ENCODE measurements at regions not wholly inside any gene's neighbourhood (a gene's known extent, or its start where the extent isn't known, plus 50 kb on each side); places are given as distances from the start of the nearest gene placed in this dataset.

DNA sequence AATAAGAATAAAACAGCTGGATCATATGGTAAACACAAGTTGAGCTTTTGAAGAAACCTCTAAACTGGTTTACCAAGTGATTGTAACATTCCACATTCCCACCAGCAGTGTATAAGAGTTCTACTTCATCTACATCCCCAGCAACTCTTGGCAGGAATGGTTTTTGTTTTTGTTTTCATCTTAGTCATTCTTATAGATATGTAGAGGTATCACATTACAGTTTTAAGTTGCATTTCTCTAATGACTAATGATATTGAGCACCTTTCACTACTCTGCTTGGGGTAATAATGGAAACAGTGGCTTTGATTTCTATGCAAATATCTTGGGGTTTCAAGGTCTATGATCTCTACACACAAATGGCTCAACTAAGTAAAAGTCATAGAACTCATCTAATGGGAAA is 614.5 kb downstream of the TBC1D4 start:
- Mint-ChIP-seq H3K27me3 (no peaks in the 10 kb centered on the region), H3K9me3 (peaks cover 6% of the 10 kb centered on the region), H3K36me3 (ENCODE audit: low read depth) (no peaks in the 10 kb centered on the region), H3K4me1 (no peaks in the 10 kb centered on the region), H3K27ac (no peak overlapping the region), H3K4me3 (no peak overlapping the region)
- no peak for DNase-seq
- intact Hi-C loops (cut with micrococcal nuclease): no loop called here

GRCh38 chr13:74866101-74866500 is 615.9 kb downstream of the TBC1D4 start:
- Mint-ChIP-seq H3K4me3 (no peak overlapping the region), H3K27me3 (no peaks in the 10 kb centered on the region), H3K27ac (no peak overlapping the region), H3K4me1 (no peaks in the 10 kb centered on the region), H3K36me3 (ENCODE audit: low read depth) (no peaks in the 10 kb centered on the region), H3K9me3 (peaks cover 6% of the 10 kb centered on the region)
- intact Hi-C loops (cut with micrococcal nuclease): no loop called here
- no peak for DNase-seq

DNA sequence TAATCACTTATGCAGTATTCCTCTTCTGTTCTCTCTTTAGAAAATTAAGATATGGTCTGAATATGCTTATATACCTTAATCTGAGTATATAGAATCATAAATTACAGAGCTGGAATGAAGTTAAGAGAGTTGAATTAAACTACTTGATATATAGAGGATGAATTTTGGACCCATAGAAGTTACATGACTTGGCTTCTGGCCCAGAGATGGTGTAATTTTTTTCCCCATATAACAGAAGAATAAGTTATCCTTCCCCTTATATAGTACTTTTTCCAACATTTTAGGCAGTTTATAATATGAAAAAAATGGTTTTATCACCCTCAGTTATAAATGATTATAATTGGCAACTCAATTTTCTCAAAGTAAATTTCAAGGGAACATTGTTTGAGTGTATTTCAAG is 616.3 kb downstream of the TBC1D4 start:
- no peak for DNase-seq
- Mint-ChIP-seq H3K36me3 (ENCODE audit: low read depth) (no peaks in the 10 kb centered on the region), H3K27ac (no peak overlapping the region), H3K4me3 (no peak overlapping the region), H3K9me3 (peaks cover 6% of the 10 kb centered on the region), H3K4me1 (no peaks in the 10 kb centered on the region), H3K27me3 (no peaks in the 10 kb centered on the region)
- intact Hi-C loops (cut with micrococcal nuclease): no loop called here

- H3K27ac Mint-ChIP-seq: no peak overlapping the region
- H3K27me3 Mint-ChIP-seq: no peaks in the 10 kb centered on the region
- no peak for DNase-seq
- H3K9me3 Mint-ChIP-seq: no peaks in the 10 kb centered on the region
- H3K4me1 Mint-ChIP-seq: no peaks in the 10 kb centered on the region
- intact Hi-C loops (cut with micrococcal nuclease): no loop called here
- no peak overlapping the region for H3K4me3 Mint-ChIP-seq
- H3K36me3 Mint-ChIP-seq (ENCODE audit: low read depth): no peaks in the 10 kb centered on the region
Measured at GRCh38 chr13:74860789-74861188, 621.2 kb downstream of the TBC1D4 start.

DNA sequence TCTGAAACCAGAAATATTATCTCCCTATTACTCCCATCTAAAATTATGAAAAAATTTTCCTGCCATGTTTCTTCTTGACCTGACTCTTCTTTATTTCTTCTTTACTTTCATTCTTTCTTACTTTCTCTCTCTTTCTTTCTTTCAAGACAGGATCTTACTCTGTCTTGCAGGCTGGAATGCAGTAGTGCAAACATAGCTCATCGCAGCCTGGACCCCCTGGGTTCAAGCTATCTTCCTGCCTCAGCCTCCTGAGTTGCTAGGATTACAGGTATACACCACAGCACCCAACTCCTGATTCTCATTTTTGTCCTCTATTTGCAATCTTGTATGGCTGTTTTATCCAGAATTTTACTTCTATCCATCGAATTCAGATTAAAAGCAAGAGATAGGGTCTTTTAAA is 631.1 kb downstream of the TBC1D4 start:
- Mint-ChIP-seq H3K4me1 (no peaks in the 10 kb centered on the region), H3K36me3 (ENCODE audit: low read depth) (no peaks in the 10 kb centered on the region), H3K4me3 (no peak overlapping the region)

GRCh38 chr13:74847966-74848365 is 634.0 kb downstream of the TBC1D4 start:
- no peak for DNase-seq
- intact Hi-C loops (cut with micrococcal nuclease): no loop called here
- Mint-ChIP-seq H3K4me3 (no peak overlapping the region), H3K9me3 (no peaks in the 10 kb centered on the region), H3K4me1 (no peaks in the 10 kb centered on the region), H3K27ac (no peak overlapping the region), H3K27me3 (no peaks in the 10 kb centered on the region), H3K36me3 (ENCODE audit: low read depth) (no peaks in the 10 kb centered on the region)

More for the DNA sequence above, 631.1 kb downstream of the TBC1D4 start:
- intact Hi-C loops (cut with micrococcal nuclease): no loop called here
- DNase-seq: no peak
- Mint-ChIP-seq H3K27me3 (no peaks in the 10 kb centered on the region), H3K27ac (no peak overlapping the region), H3K9me3 (peaks cover 3% of the 10 kb centered on the region)

DNA sequence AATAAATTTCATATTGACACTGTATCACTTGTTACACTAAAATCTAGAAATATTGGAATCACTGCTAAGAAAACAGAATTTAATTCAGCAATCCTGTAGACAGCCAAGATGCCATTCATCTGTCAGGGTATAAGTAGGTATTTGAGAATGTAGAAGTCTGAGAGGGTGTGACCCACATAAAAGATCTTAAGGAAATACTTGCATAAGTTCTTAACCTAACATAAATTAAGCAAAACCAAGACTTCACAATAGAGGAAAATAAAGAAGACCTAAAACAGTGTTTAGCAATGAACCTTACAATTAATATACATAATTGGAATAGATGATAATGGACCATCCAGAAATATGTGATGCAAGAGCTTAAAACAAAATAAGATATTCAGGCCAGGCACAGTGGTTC is 636.2 kb downstream of the TBC1D4 start:
- DNase-seq: no peak
- Mint-ChIP-seq H3K9me3 (no peaks in the 10 kb centered on the region), H3K4me1 (no peaks in the 10 kb centered on the region), H3K36me3 (ENCODE audit: low read depth) (no peaks in the 10 kb centered on the region), H3K27me3 (no peaks in the 10 kb centered on the region), H3K4me3 (no peak overlapping the region), H3K27ac (no peak overlapping the region)
- intact Hi-C loops (cut with micrococcal nuclease): no loop called here

DNA sequence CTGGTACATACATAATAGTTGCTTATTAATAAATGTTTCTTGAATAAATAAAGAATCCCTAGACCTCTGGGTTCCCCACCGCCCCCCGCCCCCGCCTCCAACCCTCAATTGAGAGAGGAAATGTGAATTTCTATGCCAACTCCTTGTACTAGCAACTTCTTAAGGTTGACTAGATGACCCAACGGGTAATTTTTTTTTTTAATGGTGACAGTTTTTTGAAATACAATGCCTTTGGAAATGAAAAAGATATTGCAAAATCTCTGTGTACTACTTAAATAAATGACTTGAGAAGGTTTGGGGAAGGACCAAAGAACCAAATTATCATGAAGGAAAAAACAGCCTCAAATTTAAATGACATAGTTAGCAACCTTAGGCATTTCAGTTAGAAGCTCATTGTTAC is 640.3 kb downstream of the TBC1D4 start:
- H3K27me3 Mint-ChIP-seq: no peaks in the 10 kb centered on the region
- H3K4me3 Mint-ChIP-seq: no peak overlapping the region
- H3K4me1 Mint-ChIP-seq: no peaks in the 10 kb centered on the region
- intact Hi-C loops (cut with micrococcal nuclease): no loop called here
- no peaks in the 10 kb centered on the region for H3K36me3 Mint-ChIP-seq (ENCODE audit: low read depth)
- DNase-seq: no peak
- H3K27ac Mint-ChIP-seq: no peak overlapping the region
- H3K9me3 Mint-ChIP-seq: no peaks in the 10 kb centered on the region

DNA sequence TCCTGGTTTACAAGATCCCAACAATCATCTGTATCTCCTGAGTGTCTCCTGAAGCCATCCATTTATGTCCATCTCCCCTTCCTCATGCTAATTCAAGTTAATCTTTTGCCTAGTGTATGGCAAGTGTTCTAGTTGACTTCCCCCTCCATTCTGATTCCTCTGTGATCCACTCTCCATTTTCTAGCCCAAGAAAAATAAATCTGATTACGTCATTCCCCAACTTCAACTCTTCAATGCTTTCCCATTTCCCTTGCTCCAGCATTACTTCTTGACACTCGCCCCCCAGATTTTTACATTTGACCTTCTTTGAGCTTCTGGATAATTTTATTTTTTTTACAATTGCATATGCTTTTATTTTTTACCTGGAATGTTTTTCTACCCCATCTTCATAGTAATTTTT is 640.8 kb downstream of the TBC1D4 start:
- no peaks in the 10 kb centered on the region for H3K27me3 Mint-ChIP-seq
- no peak overlapping the region for H3K27ac Mint-ChIP-seq
- no peak overlapping the region for H3K4me3 Mint-ChIP-seq
- no peak for DNase-seq
- no peaks in the 10 kb centered on the region for H3K36me3 Mint-ChIP-seq (ENCODE audit: low read depth)
- intact Hi-C loops (cut with micrococcal nuclease): no loop called here
- no peaks in the 10 kb centered on the region for H3K4me1 Mint-ChIP-seq
- H3K9me3 Mint-ChIP-seq: no peaks in the 10 kb centered on the region

DNA sequence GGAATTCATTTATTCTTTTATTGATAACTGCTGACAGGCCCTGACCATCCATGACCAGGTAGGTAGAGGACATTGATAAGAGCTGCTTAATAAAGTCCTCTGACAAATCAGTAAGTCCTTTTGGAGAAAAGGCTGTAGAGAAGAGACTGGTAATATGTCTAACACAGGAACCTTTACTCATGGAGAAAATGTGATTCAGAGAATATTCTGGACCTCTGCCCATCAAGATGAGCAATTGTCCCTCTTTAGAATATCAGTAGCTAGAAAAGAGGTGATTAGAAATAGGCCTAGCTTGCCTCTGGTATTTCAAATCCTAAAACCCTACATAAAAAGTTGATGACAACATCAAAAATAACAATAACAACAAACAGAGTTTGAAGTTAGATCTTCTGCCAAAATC is 642.3 kb downstream of the TBC1D4 start:
- H3K4me1 Mint-ChIP-seq: no peaks in the 10 kb centered on the region
- H3K9me3 Mint-ChIP-seq: no peaks in the 10 kb centered on the region
- no peak overlapping the region for H3K27ac Mint-ChIP-seq
- no peaks in the 10 kb centered on the region for H3K36me3 Mint-ChIP-seq (ENCODE audit: low read depth)
- H3K27me3 Mint-ChIP-seq: no peaks in the 10 kb centered on the region
- intact Hi-C loops (cut with micrococcal nuclease): no loop called here
- H3K4me3 Mint-ChIP-seq: no peak overlapping the region
- no peak for DNase-seq

- Mint-ChIP-seq H3K4me1 (no peaks in the 10 kb centered on the region), H3K27ac (no peak overlapping the region), H3K27me3 (no peaks in the 10 kb centered on the region), H3K9me3 (no peaks in the 10 kb centered on the region), H3K36me3 (ENCODE audit: low read depth) (no peaks in the 10 kb centered on the region), H3K4me3 (no peak overlapping the region)
- DNase-seq: no peak
- intact Hi-C loops (cut with micrococcal nuclease): no loop called here
Measured at GRCh38 chr13:74838096-74838495, 643.9 kb downstream of the TBC1D4 start.

DNA sequence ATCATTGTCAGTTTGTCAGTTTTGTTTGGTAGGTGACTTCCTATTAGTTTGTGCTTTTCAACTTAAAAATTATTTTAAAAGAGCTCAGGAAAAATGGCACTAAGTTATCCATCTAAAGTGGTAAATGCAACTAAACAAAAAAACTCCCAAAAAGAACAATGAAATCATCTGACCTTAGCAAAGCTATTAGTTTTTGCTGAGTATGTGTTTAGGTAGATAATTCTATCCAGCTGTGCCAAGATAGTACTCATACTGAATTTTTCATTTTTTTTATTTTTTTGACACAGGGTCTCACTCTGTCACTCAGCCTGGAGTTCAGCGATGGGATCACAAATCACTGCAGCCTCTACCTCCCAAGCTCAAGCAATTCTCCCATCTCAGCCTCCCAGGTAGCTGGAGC is 645.3 kb downstream of the TBC1D4 start:
- no peak overlapping the region for H3K27ac Mint-ChIP-seq
- H3K9me3 Mint-ChIP-seq: no peaks in the 10 kb centered on the region
- no peaks in the 10 kb centered on the region for H3K4me1 Mint-ChIP-seq
- DNase-seq: no peak
- H3K4me3 Mint-ChIP-seq: no peak overlapping the region
- intact Hi-C loops (cut with micrococcal nuclease): no loop called here
- H3K36me3 Mint-ChIP-seq (ENCODE audit: low read depth): no peaks in the 10 kb centered on the region
- H3K27me3 Mint-ChIP-seq: no peaks in the 10 kb centered on the region

DNA sequence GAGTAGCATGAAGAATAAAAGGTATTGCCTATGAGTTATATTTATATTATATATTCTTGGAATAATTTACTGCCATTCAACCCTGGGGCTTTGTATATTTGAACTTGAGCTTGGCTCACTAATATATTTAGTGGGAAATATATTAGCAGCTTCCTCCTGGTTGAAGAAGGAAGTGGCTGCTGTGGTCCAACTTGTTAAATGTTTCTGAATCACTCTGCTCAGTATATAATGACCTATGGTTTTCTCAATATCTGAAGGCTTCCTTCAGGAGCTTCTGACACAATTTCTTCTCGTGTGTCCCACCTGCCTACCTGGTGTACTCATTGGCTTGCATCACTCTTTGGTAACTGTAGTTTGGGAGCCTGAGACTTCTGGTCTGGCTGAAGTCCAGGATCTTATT is 646.4 kb downstream of the TBC1D4 start:
- intact Hi-C loops (cut with micrococcal nuclease): no loop called here
- H3K4me1 Mint-ChIP-seq: no peaks in the 10 kb centered on the region
- H3K4me3 Mint-ChIP-seq: no peak overlapping the region
- no peak for DNase-seq
- H3K9me3 Mint-ChIP-seq: no peaks in the 10 kb centered on the region
- no peaks in the 10 kb centered on the region for H3K27me3 Mint-ChIP-seq
- no peak overlapping the region for H3K27ac Mint-ChIP-seq
- no peaks in the 10 kb centered on the region for H3K36me3 Mint-ChIP-seq (ENCODE audit: low read depth)

DNA sequence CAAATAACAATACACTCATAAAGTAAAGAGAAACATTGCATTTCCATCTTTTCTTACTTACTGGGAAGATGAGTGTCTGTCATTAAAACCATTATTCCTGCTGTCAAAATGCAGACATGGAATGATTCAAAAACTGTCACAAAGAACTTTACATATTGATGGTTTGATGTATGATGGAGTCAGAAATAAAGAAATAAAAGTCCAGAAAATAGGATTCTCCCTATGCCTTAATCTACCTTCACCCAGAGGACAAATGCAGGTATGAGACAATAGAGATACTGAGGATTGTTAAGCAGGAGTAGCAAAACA is 656.1 kb downstream of the TBC1D4 start:
- no peak overlapping the region for H3K4me3 Mint-ChIP-seq
- H3K27ac Mint-ChIP-seq: no peak overlapping the region
- DNase-seq: no peak
- H3K9me3 Mint-ChIP-seq: no peaks in the 10 kb centered on the region
- no peaks in the 10 kb centered on the region for H3K36me3 Mint-ChIP-seq (ENCODE audit: low read depth)
- intact Hi-C loops (cut with micrococcal nuclease): no loop called here
- H3K27me3 Mint-ChIP-seq: no peaks in the 10 kb centered on the region
- H3K4me1 Mint-ChIP-seq: no peaks in the 10 kb centered on the region

- no peak overlapping the region for H3K4me3 Mint-ChIP-seq
- intact Hi-C loops (cut with micrococcal nuclease): no loop called here
- no peak overlapping the region for H3K27ac Mint-ChIP-seq
- no peaks in the 10 kb centered on the region for H3K9me3 Mint-ChIP-seq
- no peak for DNase-seq
- no peaks in the 10 kb centered on the region for H3K4me1 Mint-ChIP-seq
- no peaks in the 10 kb centered on the region for H3K36me3 Mint-ChIP-seq (ENCODE audit: low read depth)
- no peaks in the 10 kb centered on the region for H3K27me3 Mint-ChIP-seq
Measured at GRCh38 chr13:74825152-74825937, 656.6 kb downstream of the TBC1D4 start.

Data from activated CD4-positive, alpha-beta T cell treated with anti-CD3 and anti-CD28 coated beads, Interleukin-2, amount 10 ng/mL, durations not matched to agents 24 days and 14 days (primary cell).